GM18520 (cell line): ENCODE measurements at regions not wholly inside any gene's neighbourhood (a gene's known extent, or its start where the extent isn't known, plus 50 kb on each side); places are given as distances from the start of the nearest gene placed in this dataset.

Experiments
- ATAC-seq: cut with Tn5 transposase; IDR thresholded peaks from one replicate; pipeline ENCODE4 v1.9.1; 2021; ENCODE audit not compliant: unreplicated experiment

- no peak for ATAC-seq
Observed at GRCh38 chr3:150040097-150040496, 69.4 kb upstream of the PFN2 start.

- ATAC-seq, result no peak
Observed at GRCh38 chr3:150038830-150039229, 68.1 kb upstream of the PFN2 start.

- no peak for ATAC-seq
Observed at GRCh38 chr3:150036780-150037179, 66.1 kb upstream of the PFN2 start.

- no peak for ATAC-seq
Observed at GRCh38 chr3:150035910-150036612, 65.4 kb upstream of the PFN2 start.

GRCh38 chr3:150035301-150035779 is 64.6 kb upstream of the PFN2 start:
- no peak for ATAC-seq

- no peak for ATAC-seq
Observed at GRCh38 chr3:150033721-150034120, 63.0 kb upstream of the PFN2 start.

GRCh38 chr3:150030841-150031240 is 60.1 kb upstream of the PFN2 start:
- ATAC-seq, result no peak

- no peak for ATAC-seq
Observed at GRCh38 chr3:150023239-150023636, 52.5 kb upstream of the PFN2 start.

- no peak for ATAC-seq
Observed at GRCh38 chr3:150022381-150023238, 51.9 kb upstream of the PFN2 start.

GRCh38 chr3:150020527-150020926 is 49.8 kb upstream of the PFN2 start:
- ATAC-seq, result no peak
